Fibroblast of mammary gland (primary cell): ENCODE measurements at regions not wholly inside any gene's neighbourhood (a gene's known extent, or its start where the extent isn't known, plus 50 kb on each side); places are given as distances from the start of the nearest gene placed in this dataset.

Experiments
- DNase-seq: peaks from one replicate; pipeline ENCODE4 v3.0.0-alpha.2; 2010; ENCODE audit warnings: low read depth
- H3K4me3 ChIP-seq: 2 replicates; pipeline ENCODE4 v1.5.1; 2011; ENCODE audit warnings: low read depth, mild to moderate bottlenecking, low read length, moderate library complexity; ENCODE audit not compliant: control insufficient read depth
- TF ChIP-seq, protein P1 (sequence below): conservative IDR thresholded peaks from 2 replicates; pipeline ENCODE4 v1.5.1; 2011; ENCODE audit warnings: low read depth, low read length, inconsistent platforms; ENCODE audit not compliant: control insufficient read depth, insufficient read depth

- TF ChIP-seq, protein P1, sequence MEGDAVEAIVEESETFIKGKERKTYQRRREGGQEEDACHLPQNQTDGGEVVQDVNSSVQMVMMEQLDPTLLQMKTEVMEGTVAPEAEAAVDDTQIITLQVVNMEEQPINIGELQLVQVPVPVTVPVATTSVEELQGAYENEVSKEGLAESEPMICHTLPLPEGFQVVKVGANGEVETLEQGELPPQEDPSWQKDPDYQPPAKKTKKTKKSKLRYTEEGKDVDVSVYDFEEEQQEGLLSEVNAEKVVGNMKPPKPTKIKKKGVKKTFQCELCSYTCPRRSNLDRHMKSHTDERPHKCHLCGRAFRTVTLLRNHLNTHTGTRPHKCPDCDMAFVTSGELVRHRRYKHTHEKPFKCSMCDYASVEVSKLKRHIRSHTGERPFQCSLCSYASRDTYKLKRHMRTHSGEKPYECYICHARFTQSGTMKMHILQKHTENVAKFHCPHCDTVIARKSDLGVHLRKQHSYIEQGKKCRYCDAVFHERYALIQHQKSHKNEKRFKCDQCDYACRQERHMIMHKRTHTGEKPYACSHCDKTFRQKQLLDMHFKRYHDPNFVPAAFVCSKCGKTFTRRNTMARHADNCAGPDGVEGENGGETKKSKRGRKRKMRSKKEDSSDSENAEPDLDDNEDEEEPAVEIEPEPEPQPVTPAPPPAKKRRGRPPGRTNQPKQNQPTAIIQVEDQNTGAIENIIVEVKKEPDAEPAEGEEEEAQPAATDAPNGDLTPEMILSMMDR = no peak
- no peak for DNase-seq
- H3K4me3 ChIP-seq = no peak overlapping the region
These were observed 462.1 kb upstream of the DEPDC1 start for GRCh38 chr1:68958958-68959357.

- TF ChIP-seq, protein P1 = no peak
- no peak overlapping the region for H3K4me3 ChIP-seq
- DNase-seq = no peak
These were observed 462.7 kb upstream of the DEPDC1 start for GRCh38 chr1:68959461-68960030.

- H3K4me3 ChIP-seq = no peak overlapping the region
- TF ChIP-seq, protein P1 = no peak
- DNase-seq = no peak
These were observed 464.3 kb upstream of the DEPDC1 start for GRCh38 chr1:68961143-68961542.

DNA sequence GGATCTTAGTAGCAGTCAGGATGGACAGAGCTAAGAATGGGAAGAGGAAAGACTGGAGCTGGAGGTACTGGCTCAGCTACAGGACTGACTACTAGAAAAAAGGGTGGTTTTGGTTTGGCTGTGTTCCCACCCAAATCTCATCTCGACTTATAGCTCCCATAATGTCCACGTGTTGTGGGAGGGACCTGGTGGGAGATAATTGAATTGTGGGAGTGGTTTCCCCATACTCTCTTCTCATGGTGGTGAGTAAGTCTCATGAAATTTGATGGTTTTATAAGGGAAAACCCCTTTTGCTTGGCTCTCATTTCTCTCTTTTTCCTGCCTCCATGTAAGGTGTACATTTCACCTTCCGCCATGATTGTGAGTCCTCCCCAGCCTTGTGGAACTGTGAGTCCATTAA lies 466.5 kb upstream of the DEPDC1 start:
- no peak overlapping the region for H3K4me3 ChIP-seq
- TF ChIP-seq, protein P1 = no peak
- no peak for DNase-seq

DNA sequence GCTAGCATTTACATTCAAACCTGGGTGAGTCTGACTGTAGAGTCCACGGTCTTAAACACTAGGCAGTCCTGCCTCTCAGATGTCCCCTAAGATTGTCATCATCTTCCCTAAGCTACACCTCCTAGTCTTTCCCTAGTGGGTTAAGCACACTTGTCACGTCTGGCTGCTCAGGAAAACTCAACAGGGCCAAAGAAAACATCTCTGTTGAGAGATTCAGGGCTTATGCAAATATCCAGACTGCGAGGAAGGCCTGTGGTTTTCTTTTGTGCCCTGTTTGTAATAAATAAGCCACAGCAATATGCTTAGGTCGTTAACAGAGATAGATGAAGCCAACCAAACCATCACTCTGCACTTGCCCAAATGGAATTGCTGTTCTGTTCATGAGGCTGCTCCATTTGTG lies 472.6 kb upstream of the DEPDC1 start:
- DNase-seq = no peak
- H3K4me3 ChIP-seq = no peak overlapping the region
- TF ChIP-seq, protein P1 = no peak

DNA sequence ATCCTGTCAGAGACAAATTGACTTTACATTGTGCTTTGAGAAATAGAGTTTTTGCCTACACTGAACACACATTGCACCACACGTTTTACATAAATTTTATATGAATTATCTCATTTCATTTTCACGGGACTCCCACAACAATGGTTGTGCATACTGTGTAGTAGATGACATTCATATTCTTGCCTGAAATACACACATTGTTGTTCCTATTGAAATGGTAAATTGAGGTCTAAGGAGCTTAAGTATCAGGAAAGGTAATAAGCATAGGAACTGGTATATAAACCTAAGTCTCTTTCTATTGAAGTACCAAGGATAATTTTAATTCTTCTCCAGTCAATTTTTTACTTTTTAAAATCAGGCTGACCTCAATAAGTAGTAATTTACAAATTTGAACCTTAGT lies 473.7 kb upstream of the DEPDC1 start:
- H3K4me3 ChIP-seq = no peak overlapping the region
- DNase-seq = no peak
- TF ChIP-seq, protein P1 = no peak
